ENCODE measurements at regions not wholly inside any gene's neighbourhood (a gene's known extent, or its start where the extent isn't known, plus 50 kb on each side); places are given as distances from the start of the nearest gene placed in this dataset.

- Histone ChIP-seq H3K4me1 (no peaks in the 10 kb centered on the region), H3K36me3 (no peaks in the 10 kb centered on the region), H3K9me3 (no peaks in the 10 kb centered on the region), H3K27me3 (no peaks in the 10 kb centered on the region), H3K27ac (no peak overlapping the region), H3K4me3 (no peak overlapping the region)
- intact Hi-C loops (cut with DNase I): no loop called here
- no peak for FAIRE-seq
- no peak for TF ChIP-seq CTCF (IDR thresholded peaks at IDR 0.05)
- WGBS, 2 donors: 95 to 97% methylated on average over 4 of the region's 4 CpGs
- ATAC-seq: no peak
- no peak for DNase-seq
Measured at GRCh38 chr15:70188286-70188685, 90.6 kb upstream of the TLE3 start.

GRCh38 chr15:70187331-70187730 lies 89.6 kb upstream of the TLE3 start:
- 86 to 89% methylated on average over 9 of the region's 9 CpGs for WGBS, 2 donors
- FAIRE-seq: no peak

GRCh38 chr15:70186152-70186551 lies 88.4 kb upstream of the TLE3 start:
- 98% methylated on average over 5 to 6 of the region's 6 CpGs for WGBS, 2 donors
- no peak overlapping the region for H3K4me3 ChIP-seq
- no peak for FAIRE-seq

More at GRCh38 chr15:70187331-70187730, 89.6 kb upstream of the TLE3 start:
- Histone ChIP-seq H3K4me3 (no peak overlapping the region), H3K9me3 (no peaks in the 10 kb centered on the region), H3K27ac (no peak overlapping the region), H3K4me1 (no peaks in the 10 kb centered on the region), H3K36me3 (no peaks in the 10 kb centered on the region), H3K27me3 (no peaks in the 10 kb centered on the region)
- TF ChIP-seq CTCF (IDR thresholded peaks at IDR 0.05): no peak
- intact Hi-C loops (cut with DNase I): no loop called here
- DNase-seq (no peak), ATAC-seq (no peak)

GRCh38 chr15:70185251-70185711 lies 87.6 kb upstream of the TLE3 start:
- Histone ChIP-seq H3K36me3 (no peaks in the 10 kb centered on the region), H3K27ac (no peak overlapping the region), H3K4me3 (no peak overlapping the region), H3K9me3 (no peaks in the 10 kb centered on the region), H3K27me3 (no peaks in the 10 kb centered on the region), H3K4me1 (no peaks in the 10 kb centered on the region)
- 86 to 93% methylated on average over 5 of the region's 5 CpGs for WGBS, 2 donors
- ATAC-seq (no peak), DNase-seq (no peak), FAIRE-seq (no peak)
- no peak for TF ChIP-seq CTCF (IDR thresholded peaks at IDR 0.05)
- intact Hi-C loops (cut with DNase I): no loop called here

More at GRCh38 chr15:70186152-70186551, 88.4 kb upstream of the TLE3 start:
- Histone ChIP-seq H3K36me3 (no peaks in the 10 kb centered on the region), H3K27ac (no peak overlapping the region), H3K27me3 (no peaks in the 10 kb centered on the region), H3K4me1 (no peaks in the 10 kb centered on the region), H3K9me3 (no peaks in the 10 kb centered on the region)
- DNase-seq (no peak), ATAC-seq (no peak)
- TF ChIP-seq CTCF (IDR thresholded peaks at IDR 0.05): no peak
- intact Hi-C loops (cut with DNase I): no loop called here

- WGBS, 2 donors: 69 to 71% methylated on average over 8 of the region's 8 CpGs
- FAIRE-seq (no peak), DNase-seq (no peak), ATAC-seq (no peak)
- no peak overlapping the region for H3K4me3 ChIP-seq
- H3K4me1 ChIP-seq: no peaks in the 10 kb centered on the region
- intact Hi-C loops (cut with DNase I): no loop called here
- TF ChIP-seq CTCF (IDR thresholded peaks at IDR 0.05): no peak
- no peaks in the 10 kb centered on the region for H3K9me3 ChIP-seq
- H3K27ac ChIP-seq: no peak overlapping the region
- no peaks in the 10 kb centered on the region for H3K27me3 ChIP-seq
- H3K36me3 ChIP-seq: no peaks in the 10 kb centered on the region
Measured at GRCh38 chr15:70182858-70183695, 85.4 kb upstream of the TLE3 start.
